ENCODE measurements at regions not wholly inside any gene's neighbourhood (a gene's known extent, or its start where the extent isn't known, plus 50 kb on each side); places are given as distances from the start of the nearest gene placed in this dataset.

GRCh38 chr10:125485665-125486064 is 197.3 kb downstream of the TEX36 start:
- no peak overlapping the region for H3K27ac ChIP-seq
- H3K4me3 ChIP-seq, result no peak overlapping the region
- TF ChIP-seq EZH2phosphoT487 (IDR thresholded peaks at IDR 0.05) (no peak), CTCF (IDR thresholded peaks at IDR 0.05) (no peak), EZH2 (IDR thresholded peaks at IDR 0.05) (no peak)
- H3K27me3 ChIP-seq, result no peaks in the 10 kb centered on the region
- Mint-ChIP-seq H3K9me3 (no peaks in the 10 kb centered on the region), H3K27ac (no peak overlapping the region), H3K4me3 (no peak overlapping the region), H3K36me3 (no peaks in the 10 kb centered on the region), H3K27me3 (ENCODE audit: insufficient read depth, low read depth) (no peaks in the 10 kb centered on the region), H3K4me1 (peaks cover 10% of the 10 kb centered on the region)
- no peak for DNase-seq (ENCODE audit: low spot score)
- no peaks in the 10 kb centered on the region for H3K79me2 ChIP-seq (ENCODE audit: low read depth)
- no peaks in the 10 kb centered on the region for H3K9me3 ChIP-seq (ENCODE audit: low read depth)
- no peak overlapping the region for H3K9ac ChIP-seq
- no peak overlapping the region for H3K4me2 ChIP-seq
- no peak overlapping the region for H2AFZ ChIP-seq (replicated peaks)
- H3F3A ChIP-seq (ENCODE audit: low read depth), result no peaks in the 10 kb centered on the region
- no peaks in the 10 kb centered on the region for H3K4me1 ChIP-seq
- no peaks in the 10 kb centered on the region for H4K20me1 ChIP-seq (ENCODE audit: low read depth)
- H3K36me3 ChIP-seq, result no peaks in the 10 kb centered on the region

GRCh38 chr10:125484035-125484732 is 198.8 kb downstream of the TEX36 start:
- no peaks in the 10 kb centered on the region for H3K27me3 ChIP-seq
- TF ChIP-seq CTCF (IDR thresholded peaks at IDR 0.05) (no peak), EZH2phosphoT487 (IDR thresholded peaks at IDR 0.05) (no peak), EZH2 (IDR thresholded peaks at IDR 0.05) (no peak)
- H2AFZ ChIP-seq (replicated peaks), result no peak overlapping the region
- H3K4me1 ChIP-seq, result no peaks in the 10 kb centered on the region
- no peaks in the 10 kb centered on the region for H3K27me3 Mint-ChIP-seq (ENCODE audit: insufficient read depth, low read depth)
- H3K27ac ChIP-seq, result no peak overlapping the region
- H3K4me3 ChIP-seq, result no peak overlapping the region
- no peak for DNase-seq (ENCODE audit: low spot score)
- H3K36me3 Mint-ChIP-seq, result no peaks in the 10 kb centered on the region
- no peak overlapping the region for H3K4me3 Mint-ChIP-seq
- no peaks in the 10 kb centered on the region for H4K20me1 ChIP-seq (ENCODE audit: low read depth)
- no peaks in the 10 kb centered on the region for H3K9me3 ChIP-seq (ENCODE audit: low read depth)
- no peaks in the 10 kb centered on the region for H3K36me3 ChIP-seq
- no peak overlapping the region for H3K9ac ChIP-seq
- no peak overlapping the region for H3K4me2 ChIP-seq
- H3F3A ChIP-seq (ENCODE audit: low read depth), result no peaks in the 10 kb centered on the region
- peaks cover under 1% of the 10 kb centered on the region for H3K4me1 Mint-ChIP-seq
- no peaks in the 10 kb centered on the region for H3K9me3 Mint-ChIP-seq
- no peaks in the 10 kb centered on the region for H3K79me2 ChIP-seq (ENCODE audit: low read depth)
- H3K27ac Mint-ChIP-seq, result no peak overlapping the region

GRCh38 chr10:125482637-125483036 is 200.3 kb downstream of the TEX36 start:
- Histone ChIP-seq H3K79me2 (ENCODE audit: low read depth) (no peaks in the 10 kb centered on the region), H3K27ac (no peak overlapping the region), H3K36me3 (no peaks in the 10 kb centered on the region), H3F3A (ENCODE audit: low read depth) (no peaks in the 10 kb centered on the region), H3K9ac (no peak overlapping the region), H2AFZ (replicated peaks) (peak overlapping the region; percentile 66), H4K20me1 (ENCODE audit: low read depth) (no peaks in the 10 kb centered on the region), H3K4me1 (no peaks in the 10 kb centered on the region), H3K9me3 (ENCODE audit: low read depth) (no peaks in the 10 kb centered on the region), H3K4me2 (no peak overlapping the region), H3K27me3 (no peaks in the 10 kb centered on the region), H3K4me3 (no peak overlapping the region)
- no peak for DNase-seq (ENCODE audit: low spot score)
- Mint-ChIP-seq H3K36me3 (no peaks in the 10 kb centered on the region), H3K4me3 (no peak overlapping the region), H3K27ac (no peak overlapping the region), H3K4me1 (no peaks in the 10 kb centered on the region), H3K9me3 (no peaks in the 10 kb centered on the region), H3K27me3 (ENCODE audit: insufficient read depth, low read depth) (no peaks in the 10 kb centered on the region)
- TF ChIP-seq CTCF (IDR thresholded peaks at IDR 0.05), result no peak
- TF ChIP-seq EZH2phosphoT487 (IDR thresholded peaks at IDR 0.05), result no peak
- no peak for TF ChIP-seq EZH2 (IDR thresholded peaks at IDR 0.05)

Measured in neural progenitor cell (in vitro differentiated cells).